KMS-11 (cell line): ENCODE measurements at regions not wholly inside any gene's neighbourhood (a gene's known extent, or its start where the extent isn't known, plus 50 kb on each side); places are given as distances from the start of the nearest gene placed in this dataset.
"Not testable (repeated sequence)": the region's sequence is repeated elsewhere in the genome, so short reads cannot be mapped to it uniquely, and the experiment has no call there.

Experiments
- H2AFZ ChIP-seq: fragments of 200-600 bp; sonication (generic); 2 replicates; pipeline ENCODE4 v1.6.1; 2016; ENCODE audit warnings: antibody characterized with exemption, mixed run types, low read depth
- H3K27ac ChIP-seq: fragments of 200-600 bp; sonication (generic); 2 replicates; pipeline ENCODE4 v1.6.1; 2016; ENCODE audit warnings: mild to moderate bottlenecking, mixed run types
- H3K27me3 ChIP-seq: fragments of 200-600 bp; sonication (generic); 2 replicates; pipeline ENCODE4 v1.6.1; 2017; ENCODE audit warnings: mild to moderate bottlenecking, low read depth, mixed run types, moderate library complexity; ENCODE audit not compliant: insufficient read depth
- H3K36me3 ChIP-seq: fragments of 200-600 bp; sonication (generic); 2 replicates; pipeline ENCODE4 v1.6.1; 2017; ENCODE audit warnings: mild to moderate bottlenecking, mixed run types; ENCODE audit not compliant: insufficient read depth
- H3K4me1 ChIP-seq: fragments of 200-600 bp; sonication (generic); 2 replicates; pipeline ENCODE4 v1.6.1; 2016; ENCODE audit warnings: mild to moderate bottlenecking, low read depth, mixed run types; ENCODE audit not compliant: poor library complexity, severe bottlenecking
- H3K4me2 ChIP-seq: fragments of 200-600 bp; sonication (generic); 2 replicates; pipeline ENCODE4 v1.7.0; 2016; ENCODE audit warnings: mild to moderate bottlenecking, mixed run types
- H3K4me3 ChIP-seq: fragments of 200-600 bp; sonication (generic); IDR thresholded peaks from 2 replicates; pipeline ENCODE4 v1.6.1; 2017; ENCODE audit warnings: low read depth, low read length, mixed read lengths; ENCODE audit not compliant: insufficient read depth
- H3K79me2 ChIP-seq: fragments of 200-600 bp; sonication (generic); 2 replicates; pipeline ENCODE4 v1.6.1; 2016; ENCODE audit warnings: low read depth, mixed run types; ENCODE audit not compliant: insufficient read depth
- H3K9ac ChIP-seq: fragments of 200-600 bp; sonication (generic); 2 replicates; pipeline ENCODE4 v1.6.1; 2016; ENCODE audit warnings: mild to moderate bottlenecking, mixed run types
- H4K20me1 ChIP-seq: fragments of 200-600 bp; sonication (generic); 2 replicates; pipeline ENCODE4 v1.6.1; 2016; ENCODE audit warnings: mild to moderate bottlenecking, mixed run types; ENCODE audit not compliant: insufficient read depth
- CTCF ChIP-seq: fragments of 200-600 bp; sonication (generic); conservative IDR thresholded peaks from 2 replicates; pipeline ENCODE4 v1.6.1; 2017; ENCODE audit warnings: low read depth, mild to moderate bottlenecking, antibody characterized with exemption, low read length, moderate library complexity, mixed read lengths

DNA sequence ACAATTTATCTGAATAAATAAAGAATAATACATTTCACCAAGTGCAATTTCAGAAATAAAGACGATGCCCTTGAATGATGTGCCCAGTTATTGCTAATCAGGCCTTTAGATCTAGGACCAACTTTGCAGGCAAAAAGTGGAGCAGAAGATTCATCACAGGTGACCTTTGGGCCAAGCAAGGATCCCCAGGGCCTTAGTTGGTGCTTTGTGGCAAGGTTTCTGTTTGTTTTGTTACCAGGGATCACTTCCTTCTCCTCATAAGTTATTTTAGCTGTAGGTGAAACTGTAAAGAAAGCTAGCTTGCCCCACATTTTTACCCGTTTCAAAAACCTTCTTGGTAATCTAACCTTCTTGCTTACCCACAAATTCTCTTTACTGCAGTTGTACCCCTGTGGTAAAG, 323.2 kb downstream of the NEBL start:
- no peak for TF ChIP-seq CTCF
- H2AFZ ChIP-seq = no peak overlapping the region
- no peaks in the 10 kb centered on the region for H3K27me3 ChIP-seq
- H3K79me2 ChIP-seq = no peaks in the 10 kb centered on the region
- H3K27ac ChIP-seq = no peak overlapping the region
- no peak overlapping the region for H3K4me2 ChIP-seq
- no peaks in the 10 kb centered on the region for H4K20me1 ChIP-seq
- H3K9ac ChIP-seq = no peak overlapping the region
- H3K4me3 ChIP-seq = no peak overlapping the region
- H3K4me1 ChIP-seq = no peaks in the 10 kb centered on the region
- no peaks in the 10 kb centered on the region for H3K36me3 ChIP-seq

- not testable (repeated sequence) for H3K9ac ChIP-seq, H3K79me2 ChIP-seq, H3K27ac ChIP-seq, H2AFZ ChIP-seq, H3K4me3 ChIP-seq, H3K27me3 ChIP-seq, H4K20me1 ChIP-seq, H3K36me3 ChIP-seq, H3K4me2 ChIP-seq, H3K4me1 ChIP-seq
These were observed 341.1 kb downstream of the NEBL start for GRCh38 chr10:20555990-20556389.

DNA sequence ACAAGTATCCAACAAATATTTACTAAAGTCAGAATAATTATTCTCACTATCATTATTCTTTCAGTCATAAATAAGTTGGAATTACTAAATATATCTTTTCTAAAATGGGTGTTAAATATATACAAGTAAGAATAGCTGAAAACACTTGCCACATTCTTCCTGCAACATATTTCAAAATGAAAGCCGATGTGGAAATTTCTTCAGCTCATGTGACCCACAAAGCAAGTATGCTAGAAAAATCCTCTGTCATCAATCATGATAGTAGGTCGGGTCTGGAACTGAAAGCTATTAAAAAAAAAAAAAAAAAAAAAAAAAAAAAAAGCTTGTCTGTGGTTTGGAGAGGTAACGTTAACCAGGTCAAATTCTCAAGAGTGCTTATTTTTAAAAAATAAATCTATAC, 344.7 kb downstream of the NEBL start:
- Histone ChIP-seq H3K27ac (no peak overlapping the region), H3K4me3 (no peak overlapping the region), H2AFZ (no peak overlapping the region), H4K20me1 (no peaks in the 10 kb centered on the region), H3K27me3 (no peaks in the 10 kb centered on the region), H3K4me1 (no peaks in the 10 kb centered on the region), H3K79me2 (no peaks in the 10 kb centered on the region), H3K4me2 (no peak overlapping the region), H3K9ac (no peak overlapping the region), H3K36me3 (no peaks in the 10 kb centered on the region)
- no peak for TF ChIP-seq CTCF

- H3K4me1 ChIP-seq = no peaks in the 10 kb centered on the region
- no peak overlapping the region for H2AFZ ChIP-seq
- no peak overlapping the region for H3K27ac ChIP-seq
- no peak overlapping the region for H3K4me3 ChIP-seq
- H3K27me3 ChIP-seq = no peaks in the 10 kb centered on the region
- no peak overlapping the region for H3K9ac ChIP-seq
- no peaks in the 10 kb centered on the region for H4K20me1 ChIP-seq
- no peak overlapping the region for H3K4me2 ChIP-seq
- TF ChIP-seq CTCF = no peak
- no peaks in the 10 kb centered on the region for H3K79me2 ChIP-seq
- no peaks in the 10 kb centered on the region for H3K36me3 ChIP-seq
These were observed 345.4 kb downstream of the NEBL start for GRCh38 chr10:20551761-20552160.

GRCh38 chr10:20535897-20536881, 360.9 kb downstream of the NEBL start:
- H3K9ac ChIP-seq = no peak overlapping the region
- no peaks in the 10 kb centered on the region for H3K27me3 ChIP-seq
- H3K27ac ChIP-seq = no peak overlapping the region
- H3K4me3 ChIP-seq = no peak overlapping the region
- H4K20me1 ChIP-seq = no peaks in the 10 kb centered on the region
- H3K4me2 ChIP-seq = no peak overlapping the region
- H3K79me2 ChIP-seq = no peaks in the 10 kb centered on the region
- no peak overlapping the region for H2AFZ ChIP-seq
- no peak for TF ChIP-seq CTCF
- H3K36me3 ChIP-seq = no peaks in the 10 kb centered on the region
- H3K4me1 ChIP-seq = no peaks in the 10 kb centered on the region

GRCh38 chr10:20531241-20531883, 365.7 kb downstream of the NEBL start:
- not testable (repeated sequence) for H3K27me3 ChIP-seq, H3K79me2 ChIP-seq, H3K4me3 ChIP-seq, H4K20me1 ChIP-seq, H3K4me2 ChIP-seq, H3K4me1 ChIP-seq, H3K36me3 ChIP-seq, H3K27ac ChIP-seq, H2AFZ ChIP-seq, H3K9ac ChIP-seq
